GM21723 (cell line): ENCODE measurements at regions not wholly inside any gene's neighbourhood (a gene's known extent, or its start where the extent isn't known, plus 50 kb on each side); places are given as distances from the start of the nearest gene placed in this dataset.

Experiments
- ATAC-seq: cut with Tn5 transposase; IDR thresholded peaks from one replicate; pipeline ENCODE4 v1.9.1; 2021; ENCODE audit warnings: mild to moderate bottlenecking, moderate library complexity; ENCODE audit not compliant: unreplicated experiment

DNA sequence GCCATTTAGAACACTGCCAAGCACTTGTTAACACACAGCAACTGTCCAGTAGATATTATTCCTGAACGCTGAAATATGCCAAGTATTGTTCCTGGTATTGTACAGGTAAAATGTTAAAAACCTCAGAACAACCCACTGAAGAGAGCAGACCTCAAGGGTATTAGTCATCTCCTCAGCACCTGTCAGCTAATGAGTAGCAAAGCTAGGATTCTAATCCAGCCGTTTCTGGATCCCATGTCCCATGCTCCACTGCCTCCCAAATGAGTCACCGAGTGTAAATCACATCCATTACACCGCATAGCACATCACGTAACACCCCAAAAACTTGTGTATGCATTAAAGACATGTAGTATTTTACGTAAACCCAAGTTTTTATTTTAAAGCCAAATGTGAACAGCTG lies 705.4 kb upstream of the TENM4 start:
- ATAC-seq, result no peak

DNA sequence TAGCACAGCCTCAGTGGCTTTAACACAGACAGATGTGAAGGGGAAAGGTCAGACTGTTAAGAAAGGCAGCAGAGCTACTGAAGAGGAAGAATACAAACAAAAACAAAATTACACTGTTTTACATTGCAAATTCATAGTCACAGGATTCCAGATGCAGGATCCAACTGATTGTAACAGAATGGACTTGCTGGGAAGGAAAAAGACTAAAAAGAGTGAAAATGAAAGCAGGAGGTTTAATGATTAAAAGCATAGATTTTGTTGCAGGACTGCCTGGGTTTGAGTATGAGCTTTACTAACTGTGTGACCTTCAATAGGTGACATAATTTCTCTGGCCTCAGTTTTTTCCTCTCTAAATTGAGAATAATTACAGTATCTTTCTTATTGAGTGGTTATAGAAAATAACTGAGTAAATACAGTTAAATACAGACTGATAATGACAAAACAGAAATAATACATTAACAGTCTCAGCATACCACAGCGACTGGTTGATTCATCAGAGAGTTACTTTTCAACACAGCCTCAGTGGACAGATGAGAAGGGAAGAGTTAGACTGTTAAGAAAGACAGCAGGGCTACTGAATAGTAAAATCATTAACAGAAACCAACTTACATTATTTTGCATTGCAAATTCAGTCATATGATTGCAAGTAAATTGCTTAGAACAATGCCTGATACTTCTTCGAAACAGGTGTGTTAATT lies 704.2 kb upstream of the TENM4 start:
- no peak for ATAC-seq

DNA sequence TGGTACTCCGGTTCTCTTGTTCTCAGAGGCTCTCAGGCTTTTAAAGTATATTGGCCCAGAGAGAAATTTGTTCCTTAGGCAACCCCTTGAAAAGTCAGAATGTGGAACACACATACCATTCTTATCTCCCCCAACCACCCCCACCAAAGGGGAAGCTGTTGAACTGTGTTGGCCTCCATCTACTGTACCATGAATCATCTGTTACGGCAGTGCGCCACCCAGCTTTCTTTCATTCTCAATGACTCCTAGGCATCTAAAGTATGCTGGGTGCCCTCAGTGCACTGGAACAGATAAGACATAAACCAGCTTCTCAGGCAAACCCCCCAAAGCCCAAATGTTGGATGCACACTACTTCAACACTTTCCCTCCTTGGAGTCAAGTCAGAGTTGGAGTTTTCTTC lies 696.2 kb upstream of the TENM4 start:
- ATAC-seq, result no peak

DNA sequence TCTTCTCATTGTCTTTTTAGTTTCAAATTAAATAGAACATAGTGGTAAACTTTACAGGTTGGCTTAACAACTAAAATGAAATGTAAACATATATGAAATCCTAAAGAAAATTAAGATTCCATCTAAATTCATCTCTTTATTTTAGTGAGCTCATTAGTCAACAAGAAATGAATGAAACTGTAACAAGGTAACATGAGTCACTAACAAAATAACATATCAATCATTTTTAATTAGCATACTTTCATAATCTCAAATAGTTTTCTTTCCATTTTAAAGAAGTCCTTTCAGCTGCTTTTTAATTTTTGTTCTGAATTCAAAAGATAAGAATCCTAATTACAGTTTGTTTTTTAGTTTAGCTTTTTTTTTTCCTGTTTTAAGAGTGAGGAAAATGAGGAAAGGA lies 688.6 kb upstream of the TENM4 start:
- no peak for ATAC-seq

DNA sequence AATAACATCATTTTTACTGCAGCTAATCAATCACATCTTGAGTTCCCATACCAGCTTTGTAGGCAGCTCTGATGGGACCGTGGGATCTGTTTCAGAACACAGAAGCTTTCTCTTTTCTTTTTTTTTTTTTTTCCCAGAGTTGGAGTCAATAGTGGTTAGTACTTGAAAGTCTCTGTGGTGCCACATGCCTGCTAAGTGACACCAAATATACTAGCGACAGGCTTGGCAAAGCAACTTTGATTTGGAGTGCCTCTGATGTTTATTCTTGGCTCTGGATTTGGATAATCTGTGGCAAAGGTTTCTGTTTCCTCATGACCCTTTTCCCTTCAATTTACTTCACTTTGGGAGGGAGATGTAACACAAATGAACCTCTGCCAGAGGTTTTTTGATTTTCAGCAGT lies 681.4 kb upstream of the TENM4 start:
- ATAC-seq, result no peak

DNA sequence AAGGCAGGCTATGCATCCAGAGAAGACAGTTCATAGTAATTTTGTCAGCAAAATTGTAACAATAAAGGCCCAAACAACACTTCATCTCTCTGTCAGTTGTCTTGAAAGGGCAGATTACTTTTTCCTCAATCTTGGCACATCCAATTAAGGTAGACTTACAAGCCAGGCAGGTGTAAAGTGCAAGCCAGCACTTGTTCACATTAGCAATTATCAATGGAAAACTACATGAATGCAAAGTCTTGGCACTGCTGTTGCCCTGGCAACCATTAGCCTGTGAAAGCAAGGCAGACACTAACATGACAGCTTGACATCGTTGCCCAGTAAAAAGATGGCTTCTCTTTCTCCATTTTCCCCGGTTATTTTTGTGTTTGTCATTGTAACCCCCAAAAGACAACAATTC lies 677.2 kb upstream of the TENM4 start:
- no peak for ATAC-seq

DNA sequence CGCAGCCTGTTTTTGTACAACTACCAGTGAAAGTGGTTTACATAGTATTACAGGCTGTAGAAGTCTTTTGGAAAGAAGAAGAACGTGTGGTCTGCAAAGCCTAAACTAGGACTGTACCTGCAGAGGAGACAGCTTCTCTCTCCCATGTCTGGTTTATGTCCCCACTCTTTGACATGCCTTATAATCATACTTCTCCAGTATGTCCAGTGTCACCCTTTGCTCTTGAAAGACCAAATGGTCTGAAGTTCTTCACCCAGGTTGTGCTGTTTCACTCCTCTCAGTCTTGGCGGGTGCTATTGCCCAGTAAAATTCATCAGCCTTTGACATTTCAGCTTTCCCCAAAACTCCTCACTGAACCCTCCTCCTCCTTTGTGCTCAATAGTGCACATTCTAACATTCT lies 676.0 kb upstream of the TENM4 start:
- ATAC-seq, result no peak

DNA sequence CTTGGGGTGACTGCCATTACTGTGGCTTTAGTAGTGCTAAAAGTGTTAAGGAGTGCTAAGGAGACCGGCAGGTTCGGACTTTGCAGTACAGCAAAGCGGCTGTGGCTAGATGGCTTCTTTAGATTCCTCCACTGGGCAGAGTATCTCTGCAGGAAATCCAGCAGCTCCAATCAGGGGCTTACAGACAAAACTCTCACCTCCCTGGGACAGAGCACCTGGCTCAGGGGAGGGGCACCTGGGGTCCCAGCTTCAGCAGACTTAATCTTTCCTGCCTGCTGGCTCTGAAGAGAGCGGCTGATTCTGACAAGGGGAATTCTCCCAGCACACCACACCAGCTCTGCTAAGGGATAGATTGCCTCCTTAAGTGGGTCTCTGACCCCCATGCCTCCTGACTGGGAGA lies 668.8 kb upstream of the TENM4 start:
- ATAC-seq, result no peak

DNA sequence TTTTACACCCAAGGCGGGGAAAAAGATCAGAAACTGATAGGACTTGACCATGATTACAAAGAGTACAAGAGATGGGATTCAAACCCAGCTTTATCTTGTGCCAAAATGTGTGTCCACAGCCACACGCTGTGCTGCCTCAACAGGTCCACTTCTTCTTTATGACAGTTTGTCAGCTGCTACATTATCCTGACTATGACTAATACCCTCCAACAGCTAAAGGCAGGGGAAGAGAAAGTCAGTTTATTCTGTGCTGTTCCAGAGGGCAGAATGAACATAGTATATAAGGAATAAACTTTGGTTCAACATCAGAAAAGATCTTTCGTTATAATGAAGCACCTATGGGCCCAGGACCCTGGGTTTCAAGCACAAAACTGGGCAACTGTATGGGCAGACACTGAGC lies 668.2 kb upstream of the TENM4 start:
- no peak for ATAC-seq

DNA sequence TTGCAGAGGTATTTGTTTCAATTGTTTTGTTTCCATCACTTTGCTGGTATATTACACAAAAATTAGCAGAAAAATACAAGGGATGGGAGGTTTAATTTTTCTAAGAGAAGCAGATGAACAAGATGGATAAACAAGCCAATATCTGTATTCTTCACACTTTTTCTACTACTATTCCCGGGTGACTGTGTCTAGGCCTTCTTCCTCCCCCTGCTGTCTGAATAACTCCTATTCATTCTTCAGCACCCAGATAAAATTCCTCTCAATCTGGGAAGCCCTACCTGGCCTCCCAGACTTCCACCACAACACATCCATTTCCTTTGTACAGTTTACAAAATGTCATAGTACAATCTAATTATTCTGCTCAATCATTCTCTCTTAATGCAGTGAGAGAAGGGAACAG lies 666.6 kb upstream of the TENM4 start:
- no peak for ATAC-seq

DNA sequence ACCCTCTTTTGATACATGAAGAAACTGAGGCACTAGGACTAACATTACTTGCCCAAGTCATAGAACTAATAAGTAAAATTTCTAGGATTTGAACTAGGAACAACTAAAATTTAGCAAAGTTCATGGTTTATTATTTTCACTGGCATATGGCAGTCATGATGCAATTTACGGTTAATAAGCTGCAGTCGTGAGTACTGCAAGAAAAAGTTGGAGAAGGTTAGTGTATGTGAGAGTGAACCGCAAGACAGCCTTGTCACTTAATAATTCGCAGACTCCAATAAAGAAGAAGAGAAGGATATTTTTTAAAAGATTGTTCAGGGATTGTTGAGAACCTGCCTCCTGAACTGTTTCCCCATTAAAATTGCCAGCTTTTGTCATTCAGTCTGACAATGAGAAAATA lies 663.4 kb upstream of the TENM4 start:
- ATAC-seq, result no peak

DNA sequence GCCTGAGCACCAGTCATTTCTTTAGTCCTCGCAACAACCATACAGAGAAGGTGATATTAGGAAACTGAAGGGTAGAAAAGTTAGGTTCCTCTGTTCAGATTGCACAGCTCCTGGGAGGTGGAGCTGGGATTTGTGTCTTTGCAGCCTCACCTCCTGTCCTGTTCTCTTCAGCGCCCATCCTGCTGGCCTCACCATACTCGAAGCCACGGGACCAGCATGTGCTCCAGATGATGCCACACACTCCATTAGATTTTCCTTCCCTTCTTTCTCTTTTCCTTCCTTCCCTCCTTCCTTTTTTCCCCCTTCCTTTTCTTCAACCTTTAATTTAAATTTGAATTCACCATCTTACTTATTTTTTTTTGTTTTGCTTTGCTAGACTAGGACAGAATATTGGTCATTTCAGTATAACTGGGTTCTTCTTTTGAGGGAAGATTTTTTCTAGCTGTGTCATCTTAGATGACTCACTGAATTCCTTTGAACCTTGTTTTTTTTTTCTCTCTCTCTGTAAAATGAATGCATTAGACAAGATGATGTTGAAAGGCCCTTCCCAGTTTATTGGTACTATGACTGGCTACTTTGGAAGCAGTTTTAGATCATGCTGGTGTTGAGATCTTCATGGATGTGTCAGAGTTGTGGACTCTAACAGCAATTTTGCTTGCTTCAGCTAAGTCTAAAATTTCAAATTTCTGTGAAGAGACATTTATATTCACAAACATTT lies 662.5 kb upstream of the TENM4 start:
- no peak for ATAC-seq

DNA sequence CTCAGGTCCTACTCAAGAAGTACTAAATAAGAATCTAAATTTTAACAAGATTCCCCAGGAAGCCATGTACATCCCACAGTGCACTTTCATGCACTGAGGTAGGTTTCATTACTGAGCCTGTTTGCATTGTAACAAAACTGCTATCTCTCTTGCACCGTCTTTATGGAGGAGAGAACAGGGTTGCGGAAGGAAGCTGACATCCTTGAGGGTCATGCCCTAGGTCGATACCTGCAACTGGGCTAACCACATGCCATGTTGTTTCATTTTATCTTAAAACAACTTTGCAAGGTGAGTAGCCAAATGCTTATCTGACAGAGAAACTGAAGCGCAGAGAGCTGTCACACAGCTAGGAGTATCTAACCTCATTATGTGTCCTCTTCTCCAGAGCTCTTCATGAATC lies 656.3 kb upstream of the TENM4 start:
- ATAC-seq, result no peak

DNA sequence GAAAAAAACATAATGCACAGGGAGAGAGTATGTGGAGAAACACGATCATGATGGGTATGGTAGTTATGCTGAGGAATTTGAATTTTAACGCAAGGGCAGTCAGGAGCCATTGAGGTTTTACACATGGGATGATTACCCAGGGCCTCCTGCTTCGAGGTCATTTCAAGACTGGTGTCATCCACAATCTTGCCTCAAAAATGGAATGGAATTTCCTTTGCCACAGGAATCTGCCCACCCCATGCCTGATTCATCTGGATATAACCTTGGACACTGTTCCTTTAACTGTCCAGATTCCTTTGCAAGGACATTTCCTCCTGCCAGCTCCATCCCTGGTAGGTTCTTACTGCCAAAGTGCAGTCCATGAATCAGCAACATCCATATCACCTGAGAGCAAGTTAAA lies 655.9 kb upstream of the TENM4 start:
- no peak for ATAC-seq

DNA sequence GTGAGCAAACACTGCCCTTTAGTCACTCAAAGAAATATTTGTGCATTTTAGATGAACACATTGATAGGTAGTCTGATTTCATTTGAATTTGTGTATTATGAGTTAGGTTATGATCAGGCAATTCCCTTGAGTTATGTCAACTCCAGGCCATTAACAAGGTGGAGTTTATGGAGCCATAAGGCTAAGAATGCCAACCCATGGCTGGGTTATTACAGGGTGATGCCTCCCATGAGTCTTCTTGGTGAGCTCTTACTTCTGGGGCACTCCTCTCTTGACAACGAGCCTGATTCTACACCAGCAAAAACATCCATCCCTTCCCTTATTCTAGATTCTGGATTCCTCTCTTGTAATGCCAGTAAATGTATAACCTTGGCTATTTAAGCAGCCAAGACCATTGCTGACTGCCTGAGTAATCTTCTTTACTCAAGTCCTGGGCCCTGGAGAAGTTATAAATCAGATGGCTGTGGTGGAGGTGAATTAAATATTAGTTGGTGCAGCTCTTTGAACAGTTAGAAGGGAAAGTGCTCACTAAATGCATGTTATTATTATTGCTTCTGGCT lies 645.7 kb upstream of the TENM4 start:
- ATAC-seq, result no peak

DNA sequence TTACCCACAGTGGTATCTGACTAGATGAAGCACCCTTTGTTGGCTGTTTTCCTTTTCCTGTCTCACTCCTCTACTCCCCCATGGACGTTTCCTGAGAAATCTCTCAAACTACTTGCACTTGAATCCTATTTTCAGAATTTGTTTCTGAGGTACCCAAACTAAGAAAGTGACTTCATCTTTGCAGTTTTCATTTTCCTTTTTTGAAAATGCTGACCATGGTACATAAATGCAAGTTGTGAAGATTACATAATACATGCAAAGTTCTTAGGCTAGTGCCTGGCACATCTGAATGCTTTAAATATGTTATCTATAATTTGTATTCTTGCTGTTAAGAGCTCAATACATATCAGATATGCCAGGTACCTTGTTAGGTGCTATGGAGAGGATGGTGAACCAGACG lies 644.7 kb upstream of the TENM4 start:
- ATAC-seq, result no peak

DNA sequence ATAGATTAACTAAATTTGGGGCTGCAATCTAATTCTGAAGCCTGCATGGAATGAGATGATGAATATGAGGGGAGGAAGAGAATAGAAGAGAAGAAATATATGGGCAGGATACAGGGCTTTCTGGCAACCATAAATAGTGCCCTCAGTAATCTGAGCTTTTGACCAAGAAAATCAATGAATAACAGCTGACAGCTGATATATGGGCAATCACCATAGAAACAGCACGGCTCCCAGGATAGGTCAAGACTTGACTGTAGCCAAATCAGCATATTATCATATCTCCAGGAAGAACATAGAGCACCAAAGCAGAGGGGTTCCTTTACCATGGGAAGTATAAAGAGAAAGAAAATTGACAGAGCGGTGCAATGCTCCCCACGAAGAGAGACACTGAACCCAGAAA lies 643.8 kb upstream of the TENM4 start:
- ATAC-seq, result no peak

DNA sequence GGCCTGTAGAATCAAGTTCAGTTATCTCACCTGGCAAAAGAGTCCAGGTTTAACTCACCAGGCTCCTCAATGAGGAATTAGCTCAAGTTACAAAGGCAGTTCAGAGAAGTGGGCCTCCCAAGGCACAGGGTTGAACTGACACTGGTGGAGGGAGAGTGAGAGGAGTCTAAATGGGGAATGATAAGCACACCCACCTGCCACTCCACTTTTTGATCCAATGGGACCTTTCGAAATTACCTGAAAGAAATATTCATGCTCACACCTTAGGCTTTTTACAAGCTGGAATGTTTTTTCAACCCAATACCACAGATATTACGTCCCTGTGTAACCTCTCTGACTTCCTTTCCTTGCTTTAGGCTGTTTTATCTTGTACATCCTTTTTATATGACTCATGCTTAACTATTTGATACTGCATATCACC lies 642.7 kb upstream of the TENM4 start:
- ATAC-seq, result no peak

DNA sequence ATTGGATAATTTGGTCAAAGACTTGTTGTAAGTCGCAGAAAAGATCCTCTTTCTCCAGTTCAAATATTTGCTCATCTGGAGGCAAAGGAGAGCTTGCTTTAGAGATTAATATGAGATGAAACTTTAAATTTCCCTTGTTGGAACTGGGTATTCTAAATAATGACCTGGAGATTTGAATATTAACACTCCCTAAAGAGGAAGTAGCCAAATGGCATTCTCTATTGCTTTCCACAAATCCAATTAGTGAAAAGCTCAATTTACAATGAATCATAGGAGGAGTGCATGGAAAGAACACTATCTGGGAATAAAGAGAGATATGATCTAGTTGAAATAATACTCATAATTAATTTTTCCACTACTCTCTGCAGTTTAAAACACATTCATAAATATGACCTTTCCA lies 641.6 kb upstream of the TENM4 start:
- no peak for ATAC-seq

DNA sequence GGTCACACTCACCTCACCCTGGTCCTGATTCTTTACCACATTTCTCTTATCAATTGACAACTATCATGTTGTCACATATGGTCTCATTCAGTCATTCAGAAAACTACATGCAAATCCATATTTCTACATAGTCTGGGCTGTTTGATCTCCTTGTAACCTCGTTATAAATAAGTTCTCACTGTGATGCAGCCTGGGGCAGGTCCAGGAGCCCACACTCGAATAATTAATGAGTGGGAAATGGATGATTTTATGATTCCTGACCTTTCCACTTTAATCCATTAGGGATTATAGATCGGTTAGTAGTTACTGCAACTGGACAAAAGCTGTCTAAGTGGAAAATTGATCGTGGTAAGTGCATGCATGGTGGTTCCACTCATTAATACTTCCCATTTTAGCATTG lies 636.3 kb upstream of the TENM4 start:
- ATAC-seq, result no peak

DNA sequence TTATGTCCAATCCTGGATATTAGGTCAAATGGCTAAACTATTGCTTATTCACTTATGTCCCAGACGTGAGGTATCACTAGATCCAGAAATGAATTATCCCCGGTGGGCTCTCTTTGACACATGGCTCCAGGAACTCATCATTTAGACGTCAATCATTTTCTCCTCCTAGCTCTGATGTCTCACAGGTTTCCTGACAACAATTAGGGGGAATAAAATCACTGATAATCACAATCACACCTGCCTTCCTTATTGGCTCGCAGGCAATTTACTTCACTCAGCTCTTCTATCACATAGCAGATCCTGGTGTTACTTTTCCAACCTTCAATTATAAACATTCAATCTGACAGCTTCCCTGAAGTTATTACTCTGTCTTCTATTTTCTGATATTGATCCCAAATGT lies 634.0 kb upstream of the TENM4 start:
- ATAC-seq, result no peak

DNA sequence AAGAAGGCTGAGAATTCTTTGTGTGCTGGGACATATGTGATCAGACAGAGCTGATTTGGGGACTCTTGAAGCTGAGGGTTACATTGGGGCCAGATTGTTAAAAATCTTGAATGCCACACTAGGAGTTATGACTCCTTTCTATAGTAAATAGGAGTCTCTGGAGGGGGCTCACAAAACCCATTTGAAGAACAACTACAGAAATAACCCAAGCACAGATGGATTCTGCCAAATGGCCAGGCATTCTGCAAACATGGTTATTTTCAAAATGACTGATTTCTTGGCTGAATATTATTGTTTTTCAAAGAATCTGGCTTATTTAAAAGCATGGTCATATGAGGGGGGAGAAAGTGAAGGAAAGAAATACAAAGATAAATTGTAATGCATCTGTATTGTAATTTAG lies 625.5 kb upstream of the TENM4 start:
- ATAC-seq, result no peak

DNA sequence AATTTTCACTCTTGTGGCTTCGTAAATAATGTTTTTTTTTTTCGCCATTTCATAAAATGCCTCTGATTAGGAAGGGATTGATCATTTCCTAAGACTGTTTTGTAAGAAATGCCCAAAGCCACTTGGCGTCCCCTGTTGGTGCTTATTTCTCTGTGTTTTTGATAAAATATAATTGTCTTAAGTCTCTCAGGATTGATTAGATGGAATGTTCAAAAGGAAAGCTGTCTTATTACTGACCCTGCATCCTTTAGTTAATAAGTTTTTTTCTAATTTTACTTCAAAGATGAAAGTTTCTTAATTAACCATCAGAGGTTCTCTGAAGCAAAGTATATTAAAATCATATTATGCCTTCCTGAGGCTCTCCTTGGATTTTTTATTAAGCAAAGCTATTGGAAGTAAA lies 624.3 kb upstream of the TENM4 start:
- no peak for ATAC-seq
